Right cardiac atrium (tissue), 5 donors: ENCODE measurements at regions not wholly inside any gene's neighbourhood (a gene's known extent, or its start where the extent isn't known, plus 50 kb on each side); places are given as distances from the start of the nearest gene placed in this dataset.

Experiments used
- ATAC-seq, 2 donors: fragments of 200-7000 bp; cut with Tn5 transposase; one replicate each; pipeline versions ENCODE4 v1.8.0 to v1.9.1; 2020; ENCODE audit warnings: moderate library complexity in 2 of 2, mild to moderate bottlenecking in 1 of 2
- DNase-seq, 3 donors: peaks; one replicate each; pipeline ENCODE4 v3.0.0-alpha.2; 2020
- H3K27ac ChIP-seq: one replicate; pipeline ENCODE4 v1.5.1; 2013; ENCODE audit warnings: mild to moderate bottlenecking, low read length, control low read depth, moderate library complexity
- H3K27me3 ChIP-seq: one replicate; pipeline ENCODE4 v1.6.1; 2013; ENCODE audit not compliant: control insufficient read depth, insufficient read depth
- H3K4me1 ChIP-seq: one replicate; pipeline ENCODE4 v1.6.1; 2013; ENCODE audit warnings: low read length; ENCODE audit not compliant: control insufficient read depth, insufficient read depth
- H3K4me3 ChIP-seq: one replicate; pipeline ENCODE4 v1.5.1; 2013; ENCODE audit warnings: low read length, control low read depth
- H3K9me3 ChIP-seq: one replicate; pipeline ENCODE4 v1.6.1; 2013; ENCODE audit warnings: low read length; ENCODE audit not compliant: control insufficient read depth
- WGBS: extraction: QIAGEN DNeasy Blood & Tissue Kit; methylation state at CpG from one replicate; pipeline ENCODE4 v1.1.7; 2013; 5-methylcytosine and 5-hydroxymethylcytosine counted together
- intact Hi-C, 4 donors: fragments of 100-400 bp; cut with DNase I; formaldehyde crosslinking; loops; one replicate each; pipeline versions ENCODE4 v1.11.0 to v1.14.0; 2022 to 2023
- donor health status: healthy with polysubstance abuse.
- donor health status: DM: no; HTN: yes; CAD: no.
- donor health status: DM: no; HTN: no; CAD: no.
- donor health status: DM: no; HTN: yes; CAD: no; lungs with severe emphysema.
- donor health status: DM: yes; HTN: yes; CAD: no.

GRCh38 chr12:34339922-34340321, 317.6 kb downstream of the ALG10 start:
- Histone ChIP-seq H3K9me3 (no peaks in the 10 kb centered on the region), H3K27me3 (no peaks in the 10 kb centered on the region)
- no peak for ATAC-seq

GRCh38 chr12:34340534-34341361, 318.5 kb downstream of the ALG10 start:
- Histone ChIP-seq H3K27ac (no peak overlapping the region), H3K27me3 (no peaks in the 10 kb centered on the region), H3K9me3 (no peaks in the 10 kb centered on the region), H3K4me1 (no peaks in the 10 kb centered on the region), H3K4me3 (no peak overlapping the region)
- ATAC-seq (no peak), DNase-seq (no peak)
- intact Hi-C loops: no loop called here
- WGBS: 43% methylated on average over 49 of the region's 49 CpGs

More at GRCh38 chr12:34339922-34340321, 317.6 kb downstream of the ALG10 start:
- Histone ChIP-seq H3K4me3 (no peak overlapping the region), H3K4me1 (no peaks in the 10 kb centered on the region), H3K27ac (no peak overlapping the region)
- 55% methylated on average over 26 of the region's 26 CpGs for WGBS
- DNase-seq: no peak
- intact Hi-C loops: no loop called here

GRCh38 chr12:34341362-34341733, 319.1 kb downstream of the ALG10 start:
- no peaks in the 10 kb centered on the region for H3K9me3 ChIP-seq

GRCh38 chr12:34342048-34342447, 319.8 kb downstream of the ALG10 start:
- Histone ChIP-seq H3K27ac (no peak overlapping the region), H3K4me1 (no peaks in the 10 kb centered on the region), H3K27me3 (no peaks in the 10 kb centered on the region), H3K9me3 (no peaks in the 10 kb centered on the region), H3K4me3 (no peak overlapping the region)
- no peak for ATAC-seq
- DNase-seq: no peak
- intact Hi-C loops: no loop called here
- WGBS: 44% methylated on average over 25 of the region's 25 CpGs

More at GRCh38 chr12:34341362-34341733, 319.1 kb downstream of the ALG10 start:
- intact Hi-C loops: no loop called here
- no peak for DNase-seq
- 48% methylated on average over 21 of the region's 21 CpGs for WGBS
- no peak for ATAC-seq
- Histone ChIP-seq H3K4me3 (no peak overlapping the region), H3K4me1 (no peaks in the 10 kb centered on the region), H3K27me3 (no peaks in the 10 kb centered on the region), H3K27ac (no peak overlapping the region)

DNA sequence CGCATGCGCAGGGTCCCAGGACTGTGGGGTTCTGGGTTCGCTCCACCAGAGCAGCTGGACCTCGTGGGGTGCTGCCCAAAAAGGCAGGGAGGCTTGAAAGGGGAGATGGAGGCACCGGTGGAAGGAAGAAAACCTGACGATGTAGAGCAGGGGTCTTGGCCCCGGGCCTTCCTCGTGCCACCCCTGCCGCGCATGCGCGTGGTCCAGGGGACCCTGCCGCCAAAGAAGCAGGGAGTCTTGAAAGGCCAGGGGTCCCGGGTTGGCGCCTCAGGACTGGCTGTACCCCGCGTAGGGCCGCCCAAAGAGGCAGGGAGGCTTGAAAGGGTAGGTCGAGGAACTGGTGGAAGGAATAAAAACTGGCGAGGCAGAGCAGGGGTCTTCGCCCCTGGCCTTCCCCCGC, 321.0 kb downstream of the ALG10 start:
- H3K27me3 ChIP-seq: no peaks in the 10 kb centered on the region

DNA sequence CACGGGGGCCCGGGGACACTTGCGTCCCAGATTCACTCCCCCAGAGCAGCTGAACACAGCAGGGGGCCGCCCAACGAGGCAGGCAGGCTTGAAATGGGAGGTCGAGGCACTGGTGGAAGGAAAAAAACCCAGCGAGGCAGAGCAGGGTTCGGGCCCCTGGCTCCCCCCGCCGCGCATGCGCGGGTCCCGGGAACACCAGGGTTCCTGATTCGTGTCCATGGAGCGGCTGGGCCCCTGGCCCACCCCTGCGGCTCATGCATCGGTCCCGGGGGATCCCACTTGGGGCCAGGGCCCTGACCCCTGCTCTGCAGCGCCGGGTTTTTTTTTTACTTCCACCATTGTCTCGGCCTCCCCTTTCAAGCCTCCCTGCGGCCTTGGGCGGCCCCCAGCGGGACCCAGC, 321.5 kb downstream of the ALG10 start:
- H3K27me3 ChIP-seq: no peaks in the 10 kb centered on the region
- H3K27ac ChIP-seq: no peak overlapping the region
- no peaks in the 10 kb centered on the region for H3K9me3 ChIP-seq
- DNase-seq (no peak), ATAC-seq (no peak)
- WGBS: 54% methylated on average over 25 of the region's 25 CpGs
- intact Hi-C loops: no loop called here
- H3K4me3 ChIP-seq: no peak overlapping the region
- H3K4me1 ChIP-seq: no peaks in the 10 kb centered on the region

More for the DNA sequence above, 321.0 kb downstream of the ALG10 start:
- 56% methylated on average over 22 of the region's 22 CpGs for WGBS
- no peak for ATAC-seq
- Histone ChIP-seq H3K4me1 (no peaks in the 10 kb centered on the region), H3K9me3 (no peaks in the 10 kb centered on the region), H3K27ac (no peak overlapping the region), H3K4me3 (no peak overlapping the region)
- intact Hi-C loops: no loop called here
- DNase-seq: no peak

DNA sequence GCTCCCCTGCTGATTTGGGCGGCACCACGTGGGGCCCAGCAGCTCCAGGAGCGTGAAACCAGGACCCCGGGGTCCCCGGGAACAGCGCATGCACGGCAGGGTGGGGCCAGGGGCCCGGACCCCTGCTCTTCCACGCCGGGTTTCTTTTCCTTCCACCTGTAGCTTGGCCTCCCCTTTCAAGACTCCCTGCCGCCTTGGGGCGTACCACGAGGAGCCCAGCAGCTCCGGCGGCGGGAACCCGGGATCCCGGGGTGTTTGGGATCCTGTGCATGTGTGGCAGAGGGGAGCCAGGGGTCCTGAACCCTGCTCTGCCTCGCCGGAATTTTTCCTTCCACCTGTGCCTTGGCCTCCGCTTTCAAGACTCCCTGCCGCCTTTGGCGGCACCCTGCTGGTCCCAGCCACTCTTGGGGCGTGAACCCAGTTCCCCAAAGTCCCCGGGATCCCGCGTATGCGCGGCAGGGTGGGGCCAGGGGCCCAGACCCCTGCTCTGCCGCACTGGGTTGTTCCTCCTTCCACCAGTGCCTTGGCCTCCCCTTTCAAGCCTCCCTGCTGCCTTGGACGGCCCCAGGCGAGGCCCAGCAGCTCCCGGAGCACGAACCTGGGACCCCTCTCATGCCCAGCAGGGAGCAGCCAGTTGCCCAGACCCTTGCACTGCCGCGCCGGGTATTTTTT, 322.7 kb downstream of the ALG10 start:
- 51% methylated on average over 37 of the region's 37 CpGs for WGBS
- DNase-seq (no peak), ATAC-seq (no peak)
- no peak overlapping the region for H3K4me3 ChIP-seq
- H3K4me1 ChIP-seq: no peaks in the 10 kb centered on the region
- intact Hi-C loops: no loop called here
- no peaks in the 10 kb centered on the region for H3K9me3 ChIP-seq
- no peak overlapping the region for H3K27ac ChIP-seq
- no peaks in the 10 kb centered on the region for H3K27me3 ChIP-seq

- H3K4me3 ChIP-seq: no peak overlapping the region
- H3K27me3 ChIP-seq: no peaks in the 10 kb centered on the region
- WGBS: 27% methylated on average over 31 of the region's 31 CpGs
- no peaks in the 10 kb centered on the region for H3K9me3 ChIP-seq
- DNase-seq (no peak), ATAC-seq (no peak)
- intact Hi-C loops: no loop called here
- H3K4me1 ChIP-seq: no peaks in the 10 kb centered on the region
- no peak overlapping the region for H3K27ac ChIP-seq
These were observed 323.5 kb downstream of the ALG10 start for GRCh38 chr12:34345801-34346200.

- H3K9me3 ChIP-seq: no peaks in the 10 kb centered on the region
- WGBS: 44% methylated on average over 39 of the region's 39 CpGs
- H3K27me3 ChIP-seq: no peaks in the 10 kb centered on the region
- DNase-seq (no peak), ATAC-seq (no peak)
- no peaks in the 10 kb centered on the region for H3K4me1 ChIP-seq
- no peak overlapping the region for H3K4me3 ChIP-seq
- intact Hi-C loops: no loop called here
- H3K27ac ChIP-seq: no peak overlapping the region
These were observed 324.2 kb downstream of the ALG10 start for GRCh38 chr12:34346372-34347034.

- no peaks in the 10 kb centered on the region for H3K4me1 ChIP-seq
- no peak overlapping the region for H3K4me3 ChIP-seq
- ATAC-seq (no peak), DNase-seq (no peak)
- intact Hi-C loops: no loop called here
- WGBS: 32% methylated on average over 23 of the region's 23 CpGs
- no peak overlapping the region for H3K27ac ChIP-seq
- H3K27me3 ChIP-seq: no peaks in the 10 kb centered on the region
- H3K9me3 ChIP-seq: no peaks in the 10 kb centered on the region
These were observed 325.1 kb downstream of the ALG10 start for GRCh38 chr12:34347367-34347766.

GRCh38 chr12:34348064-34348463, 325.8 kb downstream of the ALG10 start:
- no peaks in the 10 kb centered on the region for H3K4me1 ChIP-seq
- H3K9me3 ChIP-seq: no peaks in the 10 kb centered on the region
- DNase-seq (no peak), ATAC-seq (no peak)
- intact Hi-C loops: no loop called here
- H3K27me3 ChIP-seq: no peaks in the 10 kb centered on the region
- 63% methylated on average over 23 of the region's 23 CpGs for WGBS
- H3K27ac ChIP-seq: no peak overlapping the region
- no peak overlapping the region for H3K4me3 ChIP-seq
